ENCODE measurements at regions not wholly inside any gene's neighbourhood (a gene's known extent, or its start where the extent isn't known, plus 50 kb on each side); places are given as distances from the start of the nearest gene placed in this dataset.

DNA sequence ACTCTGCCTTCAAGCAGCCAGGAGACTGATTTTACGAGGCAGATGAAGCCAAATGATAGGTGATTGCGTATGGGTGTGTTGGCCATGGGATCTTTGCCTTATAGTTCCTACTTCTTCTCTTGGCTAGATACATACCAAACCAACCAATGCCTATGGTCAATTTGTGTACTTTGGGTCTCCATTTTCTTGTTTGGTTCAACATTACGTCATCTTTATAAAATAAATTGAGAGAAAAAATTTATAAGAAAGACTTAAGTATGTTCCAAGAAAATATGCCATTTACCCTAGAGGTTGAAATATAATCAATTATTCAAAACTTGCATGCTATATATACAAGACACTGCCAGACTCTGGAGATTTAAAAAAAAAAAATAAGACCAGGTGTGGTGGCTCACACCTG lies 150.9 kb downstream of the SP3 start:
- Histone ChIP-seq H3K27me3 (replicated peaks in 1 of 4; ENCODE audit: control insufficient read depth in 3 of 4, extremely low read depth in 1 of 4, insufficient read depth in 3 of 4, low read length in 3 of 4) (no peaks in the 10 kb centered on the region), H3K79me2 (ENCODE audit: control insufficient read depth in 1 of 2, insufficient read depth in 2 of 2, low read length in 2 of 2) (no peaks in the 10 kb centered on the region), H3K23me2 (ENCODE audit: low read depth, low read length) (no peaks in the 10 kb centered on the region), H2BK20ac (ENCODE audit: low read length) (no peak overlapping the region), H3K9ac (replicated peaks in 1 of 4; ENCODE audit: extremely low read depth in 1 of 4, low read depth in 3 of 4, low read length in 3 of 4) (no peak overlapping the region), H2BK120ac (replicated peaks; ENCODE audit: low read depth, low read length) (no peak overlapping the region), H4K91ac (replicated peaks; ENCODE audit: insufficient read length, low read length) (no peak overlapping the region), H3K9me3 (ENCODE audit: insufficient read depth in 2 of 2, low read depth in 1 of 2, low read length in 1 of 2) (no peaks in the 10 kb centered on the region), H3K4me3 (ENCODE audit: extremely low read depth in 1 of 4, insufficient read depth in 2 of 4, low read depth in 3 of 4, low read length in 4 of 4) (no peak overlapping the region), H3K14ac (ENCODE audit: insufficient read length) (no peak overlapping the region), H2BK12ac (ENCODE audit: low read depth, low read length) (no peak overlapping the region), H3K4me1 (replicated peaks in 1 of 4; ENCODE audit: control insufficient read depth in 3 of 4, insufficient read depth in 4 of 4, low read length in 3 of 4) (no peaks in the 10 kb centered on the region), H3K27ac (ENCODE audit: low read depth, low read length) (no peak overlapping the region), H3K79me1 (ENCODE audit: low read depth, low read length) (no peaks in the 10 kb centered on the region), H3K36me3 (ENCODE audit: control insufficient read depth in 2 of 4, insufficient read depth in 4 of 4, low read length in 3 of 4) (no peaks in the 10 kb centered on the region), H2BK5ac (ENCODE audit: low read depth, low read length) (no peak overlapping the region), H3K4ac (replicated peaks; ENCODE audit: insufficient read length, low read depth, low read length) (no peak overlapping the region), H4K5ac (ENCODE audit: insufficient read length, low read depth, low read length) (no peak overlapping the region), H4K20me1 (replicated peaks in 1 of 2; ENCODE audit: control insufficient read depth in 1 of 2, insufficient read depth in 2 of 2, low read length in 2 of 2) (no peaks in the 10 kb centered on the region), H2AFZ (ENCODE audit: low read length) (no peak overlapping the region), H3K4me2 (ENCODE audit: insufficient read depth in 1 of 2, low read depth in 2 of 2, low read length in 2 of 2) (no peak overlapping the region), H2AK5ac (ENCODE audit: low read depth, low read length) (no peak overlapping the region), H4K8ac (ENCODE audit: extremely low read depth, insufficient read depth, low read length) (no peak overlapping the region), H3K56ac (replicated peaks; ENCODE audit: insufficient read length, low read depth, low read length) (no peak overlapping the region), H3K18ac (ENCODE audit: extremely low read depth, low read length) (no peak overlapping the region), H2BK15ac (ENCODE audit: low read length) (no peak overlapping the region), H3K23ac (ENCODE audit: insufficient read length) (no peak overlapping the region)
- FAIRE-seq = no peak
- 86% methylated on average over 3 of the region's 3 CpGs; no CpG with 5 or more reads in 1 of the 2 experiments for WGBS, 2 experiments (ENCODE audit: extremely low coverage in 1 of 2, insufficient coverage in 1 of 2, insufficient read length in 1 of 2, insufficient replicate concordance in 2 of 2, low coverage in 1 of 2, low lambda C conversion rate in 2 of 2, missing lambda C conversion rate in 1 of 2)
- CTCF ChIA-PET (ENCODE audit: partially characterized antibody) = no interaction called here
- DNase-seq (ENCODE audit: low read depth in 1 of 2, low spot score in 2 of 2) = no peak
- POLR2A ChIA-PET (ENCODE audit: partially characterized antibody) = interaction anchor here (0.7 kb wide), 1 partner anchor 195 kb away, joined by 3 read pairs; no protein-coding TSS in a partner anchor
- TF ChIP-seq, protein P1, sequence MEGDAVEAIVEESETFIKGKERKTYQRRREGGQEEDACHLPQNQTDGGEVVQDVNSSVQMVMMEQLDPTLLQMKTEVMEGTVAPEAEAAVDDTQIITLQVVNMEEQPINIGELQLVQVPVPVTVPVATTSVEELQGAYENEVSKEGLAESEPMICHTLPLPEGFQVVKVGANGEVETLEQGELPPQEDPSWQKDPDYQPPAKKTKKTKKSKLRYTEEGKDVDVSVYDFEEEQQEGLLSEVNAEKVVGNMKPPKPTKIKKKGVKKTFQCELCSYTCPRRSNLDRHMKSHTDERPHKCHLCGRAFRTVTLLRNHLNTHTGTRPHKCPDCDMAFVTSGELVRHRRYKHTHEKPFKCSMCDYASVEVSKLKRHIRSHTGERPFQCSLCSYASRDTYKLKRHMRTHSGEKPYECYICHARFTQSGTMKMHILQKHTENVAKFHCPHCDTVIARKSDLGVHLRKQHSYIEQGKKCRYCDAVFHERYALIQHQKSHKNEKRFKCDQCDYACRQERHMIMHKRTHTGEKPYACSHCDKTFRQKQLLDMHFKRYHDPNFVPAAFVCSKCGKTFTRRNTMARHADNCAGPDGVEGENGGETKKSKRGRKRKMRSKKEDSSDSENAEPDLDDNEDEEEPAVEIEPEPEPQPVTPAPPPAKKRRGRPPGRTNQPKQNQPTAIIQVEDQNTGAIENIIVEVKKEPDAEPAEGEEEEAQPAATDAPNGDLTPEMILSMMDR (IDR thresholded peaks at IDR 0.05; ENCODE audit: control extremely low read depth in 1 of 3, insufficient read depth in 1 of 3, low read depth in 1 of 3, low read length in 3 of 3) = no peak
- TF ChIP-seq GABPA (IDR thresholded peaks at IDR 0.05; ENCODE audit: borderline replicate concordance, insufficient read depth, low read length) (no peak), POLR2A (IDR thresholded peaks at IDR 0.05; ENCODE audit: control extremely low read depth in 1 of 2, low read depth in 2 of 2, low read length in 2 of 2) (no peak)
